ENCODE measurements at regions not wholly inside any gene's neighbourhood (a gene's known extent, or its start where the extent isn't known, plus 50 kb on each side); places are given as distances from the start of the nearest gene placed in this dataset.

GRCh38 chrX:69263251-69263820, 98.1 kb upstream of the PJA1 start:
- DNase-seq: no peak

DNA sequence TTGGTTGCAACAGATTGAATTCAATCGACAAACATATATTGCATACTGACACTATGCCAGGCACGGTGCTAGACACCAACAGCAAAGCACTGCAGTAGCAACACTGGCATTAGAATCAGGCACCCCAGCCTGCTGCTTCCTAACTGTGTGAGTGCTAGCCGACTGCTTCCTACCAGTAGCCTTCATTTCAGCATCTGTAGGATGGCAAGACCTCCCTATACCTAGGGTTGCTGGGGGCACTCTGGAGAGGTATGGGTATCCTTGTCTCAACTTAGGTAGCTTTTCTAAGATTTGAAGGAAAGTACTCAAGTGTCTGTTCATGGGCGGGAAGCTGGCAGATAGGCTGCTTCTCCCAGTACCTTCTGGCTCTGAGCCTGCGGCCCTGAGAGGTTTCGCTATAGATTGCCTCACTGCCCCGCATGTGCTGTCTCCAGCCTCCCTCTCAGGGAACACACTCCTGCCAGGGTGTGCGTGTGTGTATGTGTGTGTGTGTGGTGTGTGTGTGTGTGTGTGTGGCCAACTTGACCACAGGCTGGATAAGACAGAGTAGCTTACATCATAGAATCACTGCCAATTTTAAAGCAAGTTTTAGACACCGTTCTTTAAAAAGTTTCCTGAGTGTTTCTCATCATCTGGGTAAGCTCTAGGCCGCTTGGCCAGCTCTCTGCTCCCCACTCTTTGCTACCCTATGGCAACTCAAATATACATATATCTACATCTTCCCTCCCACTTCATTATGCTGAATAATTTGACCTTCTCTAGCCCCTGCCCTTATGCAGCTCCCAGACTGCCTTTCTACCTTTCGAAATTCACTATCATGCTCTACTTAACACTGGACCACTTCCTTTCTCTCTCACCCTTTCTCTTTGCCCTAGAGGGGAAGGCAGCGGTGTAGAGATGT, 97.0 kb upstream of the PJA1 start:
- no peak for DNase-seq

DNA sequence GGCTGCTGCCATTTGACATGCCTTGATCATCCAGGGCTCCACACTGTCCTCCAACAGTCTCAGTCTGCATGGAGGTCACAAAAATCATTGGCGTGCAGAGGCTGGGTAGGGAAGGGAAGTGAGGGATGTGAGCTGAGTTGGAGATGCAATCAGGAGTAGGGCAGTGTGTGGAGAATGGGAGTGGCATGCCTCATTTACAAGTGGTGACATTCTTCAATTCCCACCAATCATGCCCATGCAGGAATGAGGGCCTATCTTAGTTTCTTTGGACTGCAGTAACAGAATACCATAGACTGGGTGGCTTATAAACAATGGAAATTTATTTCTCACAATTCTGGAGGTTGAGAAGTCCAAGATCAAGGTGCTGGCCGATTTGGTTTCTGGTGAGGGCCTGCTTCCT, 94.9 kb upstream of the PJA1 start:
- DNase-seq: no peak

DNA sequence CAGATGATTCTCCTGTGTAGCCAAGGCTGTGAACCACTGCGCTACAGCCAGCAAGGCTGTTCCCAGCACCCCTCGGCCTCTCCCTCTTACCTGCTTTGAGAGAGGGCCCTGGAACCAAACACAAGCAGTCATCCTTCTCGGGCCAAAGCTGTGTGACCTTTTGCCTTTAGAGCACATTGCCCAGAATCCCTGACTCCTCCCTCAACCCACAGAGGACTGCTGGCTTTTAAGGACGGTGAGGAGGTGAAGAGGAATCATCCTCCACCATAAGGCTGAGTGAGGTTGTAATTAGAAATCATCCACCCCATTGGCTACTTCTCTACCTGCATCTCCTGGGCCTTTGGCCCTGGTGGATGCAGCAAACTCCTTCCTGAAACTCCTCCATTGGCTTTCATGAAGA, 93.6 kb upstream of the PJA1 start:
- DNase-seq: no peak

DNA sequence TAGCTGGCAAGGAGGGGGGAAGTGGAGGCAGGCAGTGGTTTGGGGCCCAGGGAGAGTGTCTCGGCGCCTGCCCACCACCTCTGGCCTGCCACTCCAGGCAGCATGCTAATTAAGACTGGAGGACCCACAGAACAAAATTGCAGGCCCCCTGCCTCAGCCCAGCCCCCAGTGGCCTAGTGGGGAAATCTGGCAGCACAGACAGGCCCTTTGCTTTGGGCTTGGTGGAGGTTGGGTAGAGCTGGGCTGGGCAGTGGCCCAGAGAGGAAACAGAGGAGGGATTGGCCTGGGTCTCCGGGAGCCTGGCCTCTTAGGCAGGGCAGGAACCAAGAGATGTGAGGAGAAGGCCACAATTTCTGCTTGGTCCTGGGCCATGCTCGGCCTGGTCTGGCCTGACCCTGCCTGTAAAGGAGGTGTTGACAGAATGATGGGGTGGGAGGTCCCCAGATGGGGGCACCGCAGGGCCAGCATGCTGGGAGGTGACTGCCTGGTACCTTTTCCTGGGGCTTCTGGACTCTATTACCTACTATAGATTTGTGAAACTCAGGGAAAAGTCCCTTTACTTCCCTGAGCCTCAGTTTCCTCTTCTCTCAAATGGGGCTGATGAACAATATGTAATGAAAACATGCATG, 92.4 kb upstream of the PJA1 start:
- no peak for DNase-seq

DNA sequence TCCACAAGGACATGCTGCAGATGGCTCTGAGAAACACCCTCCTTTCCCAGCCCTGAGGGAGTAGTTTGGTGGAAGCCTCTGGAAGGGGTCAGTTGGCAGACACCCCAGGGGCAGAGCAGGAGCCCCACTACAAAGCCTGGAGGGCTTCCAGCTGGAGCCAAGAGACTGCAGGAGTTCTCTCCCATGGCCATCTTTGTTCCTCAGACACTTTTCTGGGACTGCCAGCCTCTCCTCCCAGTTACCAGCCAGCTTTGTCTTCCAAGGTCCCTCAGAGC, 91.0 kb upstream of the PJA1 start:
- no peak for DNase-seq

GRCh38 chrX:69255441-69256290, 90.4 kb upstream of the PJA1 start:
- no peak for DNase-seq

DNA sequence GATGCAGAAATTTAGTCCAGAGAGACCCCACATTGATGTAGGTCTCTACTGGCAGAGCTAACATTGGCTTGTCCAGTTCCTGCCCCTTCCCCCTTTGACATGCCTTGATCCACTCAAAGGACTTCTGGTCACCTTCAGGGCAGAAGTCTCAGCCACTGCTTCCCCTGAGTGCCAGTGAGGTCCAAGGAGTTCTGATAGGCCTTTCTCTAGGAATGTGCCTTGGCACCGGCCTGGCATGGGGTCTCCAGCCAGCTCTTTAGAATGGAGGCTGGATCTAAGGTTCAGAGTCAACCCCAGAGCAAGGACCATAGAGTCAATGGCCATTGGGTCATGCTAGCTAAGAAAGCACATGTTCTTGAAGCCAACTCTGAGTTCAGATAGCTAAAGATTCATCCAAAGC, 88.6 kb upstream of the PJA1 start:
- DNase-seq: no peak

DNA sequence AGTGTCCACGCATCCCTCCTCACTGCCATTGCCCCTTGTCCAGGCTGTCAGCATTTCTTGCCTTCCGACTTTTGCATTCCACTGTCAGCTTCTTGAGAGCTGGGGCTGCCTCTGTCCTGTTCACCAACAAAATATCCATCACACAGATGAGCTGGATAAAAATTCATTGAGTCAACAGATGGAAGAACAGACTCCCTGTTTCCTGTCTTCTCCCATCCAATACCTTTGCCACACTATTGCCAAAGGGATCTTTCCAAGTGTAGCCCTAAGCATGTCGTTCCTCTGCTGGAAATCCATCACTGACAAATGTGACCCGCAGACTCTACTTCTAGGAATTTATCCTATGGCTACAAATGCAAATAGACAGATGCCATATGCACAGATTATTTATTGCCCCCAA, 78.0 kb upstream of the PJA1 start:
- DNase-seq: no peak

GRCh38 chrX:69238887-69239231, 73.6 kb upstream of the PJA1 start:
- DNase-seq: no peak

GRCh38 chrX:69238114-69238886, 73.0 kb upstream of the PJA1 start:
- no peak for DNase-seq

DNA sequence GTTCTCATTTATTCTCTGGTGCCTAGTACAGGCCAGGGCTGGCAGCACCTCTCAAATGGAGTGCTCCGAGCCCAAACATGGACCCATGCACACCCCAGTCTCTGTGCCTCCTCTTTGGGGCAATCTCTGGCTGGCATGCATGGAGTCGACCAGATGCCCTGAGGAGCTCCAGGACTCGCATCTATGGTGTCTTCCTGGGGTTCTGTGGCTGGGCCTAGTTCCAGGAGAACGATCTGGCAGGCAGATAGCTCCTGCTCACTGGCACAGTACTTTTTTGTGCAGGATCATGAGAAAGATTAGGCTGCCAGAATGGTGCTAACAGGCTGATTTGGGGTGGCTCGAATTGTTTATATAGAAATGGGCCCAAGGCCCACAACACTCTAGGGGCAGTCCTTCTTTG, 72.0 kb upstream of the PJA1 start:
- DNase-seq: no peak

- DNase-seq: no peak
Observed at GRCh38 chrX:69236641-69237040, 71.4 kb upstream of the PJA1 start.

GRCh38 chrX:69234624-69235023, 69.4 kb upstream of the PJA1 start:
- DNase-seq: no peak

GRCh38 chrX:69232945-69233344, 67.7 kb upstream of the PJA1 start:
- DNase-seq: no peak

- no peak for DNase-seq
Observed at GRCh38 chrX:69231903-69232302, 66.7 kb upstream of the PJA1 start.

DNA sequence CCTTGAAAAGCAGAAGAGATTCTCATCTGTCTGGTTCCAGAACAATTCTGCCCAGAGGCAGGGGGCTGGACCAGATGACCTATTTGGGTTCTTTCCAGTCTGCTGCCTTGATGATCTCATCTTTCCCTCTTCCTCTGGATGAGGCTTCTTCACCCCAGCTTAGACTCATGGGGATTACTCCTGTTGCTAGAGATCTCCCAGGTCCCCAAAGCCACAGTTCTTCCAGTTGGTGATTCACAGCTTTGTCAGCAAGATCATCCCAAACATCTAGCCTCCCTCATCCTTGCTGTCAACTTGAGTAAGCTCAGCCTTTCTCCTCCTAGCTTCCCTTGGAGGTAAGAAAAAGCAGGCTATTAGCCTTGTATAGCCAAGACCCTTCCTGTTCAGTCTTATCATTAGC, 64.2 kb upstream of the PJA1 start:
- peak; percentile 67 for DNase-seq

GRCh38 chrX:69228732-69229131, 63.5 kb upstream of the PJA1 start:
- DNase-seq: no peak

DNA sequence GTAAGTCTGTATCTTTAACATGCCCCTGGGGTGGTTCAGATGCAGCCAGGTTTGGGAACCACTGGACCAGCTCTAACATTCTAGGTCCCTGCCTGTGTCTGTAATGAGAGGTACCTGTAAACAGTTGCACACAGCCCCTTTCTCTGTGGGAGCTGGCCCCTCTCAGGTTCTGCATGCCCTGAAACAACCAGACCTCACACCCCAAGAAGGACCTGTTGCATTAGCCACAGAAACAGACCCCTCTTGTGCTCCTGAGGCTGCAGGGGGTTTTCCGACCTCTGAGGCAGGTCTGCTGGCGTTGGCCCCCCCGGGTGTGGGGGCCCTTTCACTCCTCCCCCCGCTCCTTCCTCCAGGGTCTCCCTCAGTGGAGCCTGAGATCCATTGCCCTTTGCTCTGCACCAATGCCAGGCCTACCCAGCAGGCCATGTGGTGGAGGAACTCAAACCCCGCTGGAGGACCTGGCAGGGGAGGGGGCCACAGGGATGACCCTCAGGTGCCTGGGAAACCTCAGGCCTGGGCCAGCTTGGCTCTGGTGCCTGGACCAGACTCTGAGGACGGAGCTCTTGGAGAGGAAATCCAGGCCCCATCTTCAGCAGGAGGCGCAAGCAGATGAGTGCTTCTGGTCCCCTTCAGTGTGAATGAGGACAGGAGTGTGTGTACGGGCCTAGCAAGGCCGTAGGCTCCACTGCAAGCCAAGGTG, 61.4 kb upstream of the PJA1 start:
- DNase-seq: no peak

DNA sequence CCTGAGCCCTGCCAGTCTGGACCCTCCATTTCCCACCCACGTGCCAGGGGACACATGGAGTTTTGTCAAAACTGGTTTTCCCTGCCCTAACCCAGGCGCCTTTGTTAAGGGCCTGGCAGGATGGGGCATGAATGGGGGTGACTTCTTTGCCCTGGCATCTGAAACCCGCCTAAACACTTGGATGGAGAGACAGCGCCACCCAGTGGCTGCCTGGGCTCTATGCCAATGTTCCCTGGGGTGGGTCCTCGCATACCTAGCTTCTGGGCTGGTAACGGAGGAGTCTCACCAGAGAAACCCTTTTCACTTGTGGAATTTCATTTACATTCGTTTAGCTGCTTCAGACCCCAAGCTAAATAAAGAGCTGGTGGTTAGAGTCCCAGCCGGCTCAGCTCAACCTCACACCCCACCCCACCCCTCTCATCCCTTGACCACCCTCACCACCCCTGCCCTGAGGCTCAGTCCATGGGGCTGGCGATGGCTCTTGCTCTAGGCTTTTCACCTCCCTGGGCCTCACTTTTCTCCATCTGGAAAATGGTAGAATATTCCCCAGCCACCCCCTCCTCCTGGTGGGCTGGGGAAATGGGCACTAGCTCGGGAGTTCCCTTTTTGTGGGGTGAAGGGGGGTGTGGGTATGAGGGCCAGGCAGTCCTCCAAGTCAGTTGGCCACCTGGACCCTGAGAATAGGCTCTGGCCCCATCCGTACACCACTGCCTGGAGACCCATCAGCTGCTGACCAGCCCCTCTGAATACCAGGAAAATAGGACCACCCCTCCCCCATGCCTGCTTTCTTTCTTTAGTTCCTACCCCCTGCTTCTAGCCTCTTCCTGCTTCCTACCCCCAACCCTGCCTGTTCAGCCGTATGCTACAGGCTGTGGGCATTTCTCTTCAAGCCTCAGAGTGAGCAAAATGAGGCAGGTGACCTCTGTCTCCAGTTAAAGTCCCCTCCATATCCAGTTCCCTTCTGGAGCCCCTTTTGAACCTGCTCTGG, 57.1 kb upstream of the PJA1 start:
- DNase-seq: peak; percentile 25
